GM19455 (cell line): ENCODE measurements at regions not wholly inside any gene's neighbourhood (a gene's known extent, or its start where the extent isn't known, plus 50 kb on each side); places are given as distances from the start of the nearest gene placed in this dataset.

ENCODE experiments used
- ATAC-seq: cut with Tn5 transposase; IDR thresholded peaks from one replicate; pipeline ENCODE4 v1.9.1; 2021; ENCODE audit not compliant: unreplicated experiment

GRCh38 chr20:50284811-50285375 lies 94.3 kb downstream of the CEBPB start:
- no peak for ATAC-seq

- ATAC-seq, result peak; percentile 53
Measured at GRCh38 chr20:50285376-50286173, 94.9 kb downstream of the CEBPB start.

GRCh38 chr20:50286174-50286511 lies 95.5 kb downstream of the CEBPB start:
- peak; percentile 40 for ATAC-seq

- ATAC-seq, result peak; percentile 56
Measured at GRCh38 chr20:50286609-50287008, 96.0 kb downstream of the CEBPB start.

GRCh38 chr20:50287512-50287911 lies 96.9 kb downstream of the CEBPB start:
- ATAC-seq, result no peak

GRCh38 chr20:50288128-50288623 lies 97.5 kb downstream of the CEBPB start:
- ATAC-seq, result no peak

- no peak for ATAC-seq
Measured at GRCh38 chr20:50289581-50289980, 99.0 kb downstream of the CEBPB start.

GRCh38 chr20:50290112-50290511 lies 99.5 kb downstream of the CEBPB start:
- ATAC-seq, result no peak

GRCh38 chr20:50290808-50291207 lies 100.2 kb downstream of the CEBPB start:
- no peak for ATAC-seq

GRCh38 chr20:50291254-50292078 lies 100.8 kb downstream of the CEBPB start:
- no peak for ATAC-seq

GRCh38 chr20:50292079-50292590 lies 101.5 kb downstream of the CEBPB start:
- no peak for ATAC-seq

GRCh38 chr20:50292591-50293283 lies 102.1 kb downstream of the CEBPB start:
- ATAC-seq, result no peak

- no peak for ATAC-seq
Measured at GRCh38 chr20:50293284-50294139, 102.9 kb downstream of the CEBPB start.

GRCh38 chr20:50294164-50295088 lies 103.8 kb downstream of the CEBPB start:
- no peak for ATAC-seq

- ATAC-seq, result no peak
Measured at GRCh38 chr20:50295345-50295744, 104.7 kb downstream of the CEBPB start.

- ATAC-seq, result no peak
Measured at GRCh38 chr20:50295762-50296449, 105.3 kb downstream of the CEBPB start.

GRCh38 chr20:50296450-50297375 lies 106.1 kb downstream of the CEBPB start:
- no peak for ATAC-seq
